BJ (cell line): ENCODE measurements at regions not wholly inside any gene's neighbourhood (a gene's known extent, or its start where the extent isn't known, plus 50 kb on each side); places are given as distances from the start of the nearest gene placed in this dataset.

Experiments
- CTCF ChIA-PET: fragments of 350-600 bp; formaldehyde crosslinking; extraction: SDS; loops from one replicate; lab custom pipeline; 2021; ENCODE audit warnings: antibody characterized with exemption, inconsistent platforms; lab: Yijun Ruan, JAX
- POLR2A ChIA-PET: fragments of 300-600 bp; sonication (Branson Sonifier 250); formaldehyde crosslinking; extraction: SDS; loops from one replicate; lab custom pipeline; 2021; ENCODE audit warnings: antibody characterized with exemption; lab: Charles Lee
- DNase-seq: peaks from one replicate; pipeline ENCODE4 v3.0.0-alpha.2; 2011; ENCODE audit warnings: low read depth
- H3K27me3 ChIP-seq: 2 replicates; pipeline ENCODE4 v1.6.0; 2011; ENCODE audit warnings: low read length; ENCODE audit not compliant: control insufficient read depth, insufficient read depth
- H3K36me3 ChIP-seq: 2 replicates; pipeline ENCODE4 v1.5.1; 2011; ENCODE audit warnings: low read length; ENCODE audit not compliant: control insufficient read depth, insufficient read depth
- H3K4me3 ChIP-seq: 2 replicates; pipeline ENCODE4 v1.5.1; 2011; ENCODE audit warnings: low read depth, mild to moderate bottlenecking, control low read depth, low read length
- CTCF ChIP-seq: IDR thresholded peaks from 2 replicates; pipeline ENCODE4 v1.5.1; 2011; ENCODE audit warnings: low read depth, mild to moderate bottlenecking, control low read depth, inconsistent platforms, low read length, moderate library complexity; ENCODE audit not compliant: insufficient read depth

- POLR2A ChIA-PET = no interaction called here
- CTCF ChIA-PET = no interaction called here
- TF ChIP-seq CTCF = no peak
- no peak for DNase-seq
- Histone ChIP-seq H3K4me3 (no peak overlapping the region), H3K36me3 (no peaks in the 10 kb centered on the region), H3K27me3 (no peaks in the 10 kb centered on the region)
Observed at GRCh38 chr5:31047007-31047406, 146.5 kb upstream of the CDH6 start.

- ChIA-PET POLR2A (no interaction called here), CTCF (no interaction called here)
- H3K36me3 ChIP-seq = no peaks in the 10 kb centered on the region
- no peaks in the 10 kb centered on the region for H3K27me3 ChIP-seq
- no peak overlapping the region for H3K4me3 ChIP-seq
- no peak for TF ChIP-seq CTCF
- no peak for DNase-seq
Observed at GRCh38 chr5:31036411-31036810, 157.1 kb upstream of the CDH6 start.

GRCh38 chr5:31033295-31033694 lies 160.2 kb upstream of the CDH6 start:
- Histone ChIP-seq H3K36me3 (no peaks in the 10 kb centered on the region), H3K4me3 (no peak overlapping the region), H3K27me3 (no peaks in the 10 kb centered on the region)
- no peak for TF ChIP-seq CTCF
- ChIA-PET POLR2A (no interaction called here), CTCF (interaction anchor here (0.6 to 0.8 kb wide), 2 partner anchors 28 to 155 kb away, joined by 3 to 4 read pairs; no protein-coding TSS in a partner anchor)
- no peak for DNase-seq

GRCh38 chr5:31029925-31030324 lies 163.6 kb upstream of the CDH6 start:
- no peak for TF ChIP-seq CTCF
- POLR2A ChIA-PET = no interaction called here
- CTCF ChIA-PET = no interaction called here
- no peaks in the 10 kb centered on the region for H3K27me3 ChIP-seq
- H3K36me3 ChIP-seq = no peaks in the 10 kb centered on the region
- no peak overlapping the region for H3K4me3 ChIP-seq
- DNase-seq = no peak

- CTCF ChIA-PET = no interaction called here
- DNase-seq = no peak
- TF ChIP-seq CTCF = no peak
- Histone ChIP-seq H3K4me3 (no peak overlapping the region), H3K36me3 (no peaks in the 10 kb centered on the region), H3K27me3 (no peaks in the 10 kb centered on the region)
- POLR2A ChIA-PET = no interaction called here
Observed at GRCh38 chr5:31027721-31028120, 165.8 kb upstream of the CDH6 start.
